HFFc6 (cell line): ENCODE measurements at regions not wholly inside any gene's neighbourhood (a gene's known extent, or its start where the extent isn't known, plus 50 kb on each side); places are given as distances from the start of the nearest gene placed in this dataset.

ENCODE experiments used
- DNase-seq: peaks from one replicate; pipeline ENCODE4 v3.0.0-alpha.2; 2018
- H3K27ac Mint-ChIP-seq: 2 replicates; pipeline ENCODE4 v1.8.0; 2020; ENCODE audit warnings: mild to moderate bottlenecking, mixed read lengths
- H3K27me3 Mint-ChIP-seq: 2 replicates; pipeline ENCODE4 v1.8.0; 2021; ENCODE audit warnings: mild to moderate bottlenecking, moderate library complexity, mixed read lengths; ENCODE audit not compliant: insufficient read depth
- H3K36me3 Mint-ChIP-seq: 2 replicates; pipeline ENCODE4 v1.8.0; 2021; ENCODE audit warnings: low read depth, mixed read lengths
- H3K4me1 Mint-ChIP-seq: 2 replicates; pipeline ENCODE4 v1.8.0; 2020; ENCODE audit warnings: low read depth, mixed read lengths
- H3K4me3 Mint-ChIP-seq: 2 replicates; pipeline ENCODE4 v1.8.0; 2020; ENCODE audit warnings: mild to moderate bottlenecking, moderate library complexity, mixed read lengths
- H3K9me3 Mint-ChIP-seq: 2 replicates; pipeline ENCODE4 v1.8.0; 2020; ENCODE audit warnings: mild to moderate bottlenecking, mixed read lengths
- TF ChIP-seq, protein P1 (sequence below): fragments of 200-600 bp; sonication (generic); IDR thresholded peaks from 2 replicates; pipeline ENCODE4 v1.5.0; 2021; ENCODE audit warnings: antibody characterized with exemption, mild to moderate bottlenecking

DNA sequence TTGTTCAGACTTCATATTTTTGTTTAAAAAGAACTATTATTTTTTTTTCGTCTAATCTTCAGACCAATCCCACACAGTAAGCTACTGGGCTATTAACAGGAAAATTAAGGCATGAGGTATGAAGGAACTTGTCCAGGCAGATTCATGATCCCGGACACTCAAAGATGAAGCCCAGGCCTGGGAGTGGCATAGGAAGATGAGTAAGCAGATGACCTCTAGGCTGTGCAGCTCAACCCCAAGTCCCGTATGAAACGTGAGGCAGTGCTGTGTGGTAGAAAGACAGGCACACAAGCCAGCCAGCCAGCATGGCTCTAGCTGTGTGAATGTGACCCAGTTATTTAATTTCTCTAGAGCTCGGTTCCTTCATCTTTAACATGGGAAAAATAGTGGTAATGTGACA, 231.9 kb downstream of the CLIC5 start:
- Mint-ChIP-seq H3K27me3 (peaks cover 5% of the 10 kb centered on the region), H3K9me3 (no peaks in the 10 kb centered on the region), H3K4me3 (no peak overlapping the region), H3K27ac (no peak overlapping the region), H3K36me3 (no peaks in the 10 kb centered on the region), H3K4me1 (no peaks in the 10 kb centered on the region; the same call in 1 of the 2 replicates)
- no peak for DNase-seq
- TF ChIP-seq, protein P1, sequence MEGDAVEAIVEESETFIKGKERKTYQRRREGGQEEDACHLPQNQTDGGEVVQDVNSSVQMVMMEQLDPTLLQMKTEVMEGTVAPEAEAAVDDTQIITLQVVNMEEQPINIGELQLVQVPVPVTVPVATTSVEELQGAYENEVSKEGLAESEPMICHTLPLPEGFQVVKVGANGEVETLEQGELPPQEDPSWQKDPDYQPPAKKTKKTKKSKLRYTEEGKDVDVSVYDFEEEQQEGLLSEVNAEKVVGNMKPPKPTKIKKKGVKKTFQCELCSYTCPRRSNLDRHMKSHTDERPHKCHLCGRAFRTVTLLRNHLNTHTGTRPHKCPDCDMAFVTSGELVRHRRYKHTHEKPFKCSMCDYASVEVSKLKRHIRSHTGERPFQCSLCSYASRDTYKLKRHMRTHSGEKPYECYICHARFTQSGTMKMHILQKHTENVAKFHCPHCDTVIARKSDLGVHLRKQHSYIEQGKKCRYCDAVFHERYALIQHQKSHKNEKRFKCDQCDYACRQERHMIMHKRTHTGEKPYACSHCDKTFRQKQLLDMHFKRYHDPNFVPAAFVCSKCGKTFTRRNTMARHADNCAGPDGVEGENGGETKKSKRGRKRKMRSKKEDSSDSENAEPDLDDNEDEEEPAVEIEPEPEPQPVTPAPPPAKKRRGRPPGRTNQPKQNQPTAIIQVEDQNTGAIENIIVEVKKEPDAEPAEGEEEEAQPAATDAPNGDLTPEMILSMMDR, result no peak

DNA sequence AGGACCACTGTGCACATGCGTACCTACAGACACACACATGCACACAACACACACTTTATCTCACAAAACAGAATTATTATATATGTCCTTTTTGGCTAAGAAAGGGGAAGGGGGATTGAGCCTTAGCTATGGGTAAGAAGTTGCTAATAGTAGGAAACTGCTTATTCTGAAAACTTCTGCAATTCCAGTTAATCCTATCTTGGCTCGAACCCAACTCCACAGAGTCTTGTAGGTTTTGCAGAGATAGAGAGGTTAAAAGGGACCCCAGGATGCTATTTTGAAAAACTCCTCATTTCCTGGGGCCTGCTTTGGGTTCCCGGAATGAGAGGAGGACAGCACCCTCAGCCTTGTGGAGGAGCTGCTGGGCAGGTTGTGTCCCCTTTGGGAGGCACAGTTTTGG, 233.8 kb downstream of the CLIC5 start:
- TF ChIP-seq, protein P1, result no peak
- no peaks in the 10 kb centered on the region; the same call in 1 of the 2 replicates for H3K4me1 Mint-ChIP-seq
- peaks cover 10% of the 10 kb centered on the region for H3K27me3 Mint-ChIP-seq
- H3K4me3 Mint-ChIP-seq, result no peak overlapping the region
- H3K9me3 Mint-ChIP-seq, result no peaks in the 10 kb centered on the region
- DNase-seq, result no peak
- H3K36me3 Mint-ChIP-seq, result no peaks in the 10 kb centered on the region
- H3K27ac Mint-ChIP-seq, result no peak overlapping the region

DNA sequence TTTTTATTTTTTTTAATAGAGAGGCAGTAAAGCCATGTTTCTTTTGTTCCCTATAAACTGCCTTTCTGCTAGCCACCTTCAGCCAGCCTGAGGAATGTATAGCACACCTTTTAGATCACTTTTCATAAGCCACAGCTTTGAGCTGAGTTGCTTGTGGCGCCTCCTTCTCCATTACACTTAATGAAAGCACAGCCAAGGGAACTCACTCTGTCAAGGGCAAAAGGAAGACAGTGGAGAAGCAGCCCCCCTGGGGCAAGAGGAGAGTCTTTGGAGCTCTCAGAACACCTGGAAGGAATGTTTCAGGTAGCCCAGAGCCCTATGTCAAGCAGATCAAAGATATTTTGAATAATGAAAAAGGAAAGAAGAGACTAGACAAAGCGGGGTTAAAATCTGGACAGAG, 235.1 kb downstream of the CLIC5 start:
- TF ChIP-seq, protein P1, result no peak
- Mint-ChIP-seq H3K4me1 (no peaks in the 10 kb centered on the region; the same call in 1 of the 2 replicates), H3K36me3 (no peaks in the 10 kb centered on the region), H3K9me3 (no peaks in the 10 kb centered on the region), H3K4me3 (no peak overlapping the region), H3K27me3 (peaks cover 10% of the 10 kb centered on the region), H3K27ac (no peak overlapping the region)
- no peak for DNase-seq

DNA sequence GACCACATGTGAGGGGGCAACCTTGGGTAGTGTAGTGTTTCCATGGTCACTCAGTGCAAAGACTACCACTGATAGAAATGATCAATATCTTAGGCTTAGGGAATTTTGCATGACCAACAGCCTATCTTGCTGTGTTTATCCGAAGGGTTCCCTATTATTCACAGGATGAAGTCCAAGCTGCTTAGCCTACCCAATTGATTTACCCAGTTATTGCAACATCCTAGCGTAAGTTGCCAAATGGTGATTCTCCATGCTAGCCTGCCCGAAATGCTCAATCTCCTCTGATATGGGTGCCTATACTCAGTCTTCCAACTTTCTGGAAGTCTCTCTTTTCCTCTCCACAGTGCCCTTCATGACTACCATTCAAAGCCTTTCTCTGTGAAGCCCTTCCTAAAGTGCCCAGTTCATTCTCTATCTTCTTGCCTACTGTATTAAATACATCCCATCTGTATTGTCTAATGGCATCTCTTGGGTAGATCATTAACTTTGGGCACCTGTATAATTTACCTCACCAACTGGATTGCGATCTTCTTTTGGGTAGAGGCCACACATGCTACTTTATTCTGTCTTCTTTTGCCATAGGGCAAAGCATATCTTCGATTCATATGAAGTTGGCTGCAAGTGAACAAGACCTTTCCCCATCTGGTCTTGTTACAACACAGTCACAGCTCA, 240.5 kb downstream of the CLIC5 start:
- TF ChIP-seq, protein P1, result no peak
- peaks cover 8% of the 10 kb centered on the region for H3K27me3 Mint-ChIP-seq
- no peaks in the 10 kb centered on the region for H3K36me3 Mint-ChIP-seq
- DNase-seq, result no peak
- no peak overlapping the region for H3K4me3 Mint-ChIP-seq
- H3K27ac Mint-ChIP-seq, result no peak overlapping the region
- H3K9me3 Mint-ChIP-seq, result no peaks in the 10 kb centered on the region
- H3K4me1 Mint-ChIP-seq, result no peaks in the 10 kb centered on the region

DNA sequence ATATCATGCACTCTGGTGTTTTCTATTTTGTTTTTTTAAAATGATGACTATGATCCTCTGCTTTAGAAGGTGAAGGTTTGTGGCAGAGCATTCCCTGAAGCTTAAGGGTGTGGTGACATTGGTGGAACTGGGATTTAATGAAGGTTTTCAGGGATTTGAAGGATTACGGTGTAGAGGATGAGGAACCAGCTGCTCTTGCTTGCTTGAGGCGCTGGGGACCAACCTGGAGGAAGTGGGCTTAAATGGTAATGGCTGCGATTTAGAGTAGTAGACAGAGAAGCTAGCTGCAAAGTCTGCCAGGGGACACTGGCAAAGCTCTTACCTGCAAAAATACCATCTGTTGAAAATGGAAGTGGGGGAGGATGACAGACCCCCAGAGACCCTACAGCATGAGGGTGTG, 241.8 kb downstream of the CLIC5 start:
- Mint-ChIP-seq H3K36me3 (no peaks in the 10 kb centered on the region), H3K4me3 (no peak overlapping the region), H3K4me1 (no peaks in the 10 kb centered on the region), H3K9me3 (no peaks in the 10 kb centered on the region), H3K27ac (no peak overlapping the region), H3K27me3 (peaks cover 8% of the 10 kb centered on the region)
- TF ChIP-seq, protein P1, result no peak
- DNase-seq, result no peak
